Stimulated activated CD4-positive, alpha-beta T cell treated with anti-CD3 and anti-CD28 coated beads, Interleukin-12 subunit alpha, Interleukin-12 subunit beta, amount 100 ng/mL, for 4 hours (primary cell): ENCODE measurements at regions not wholly inside any gene's neighbourhood (a gene's known extent, or its start where the extent isn't known, plus 50 kb on each side); places are given as distances from the start of the nearest gene placed in this dataset.
"Not testable (repeated sequence)": the region's sequence is repeated elsewhere in the genome, so short reads cannot be mapped to it uniquely, and the experiment has no call there.

ENCODE experiments used
- DNase-seq: peaks from one replicate; pipeline ENCODE4 v3.0.0-alpha.2; 2020

GRCh38 chr2:113337809-113338208 lies 59.1 kb upstream of the PAX8 start:
- DNase-seq: no peak

- not testable (repeated sequence) for DNase-seq
Measured at GRCh38 chr2:113336040-113336439, 57.3 kb upstream of the PAX8 start.

GRCh38 chr2:113334147-113334546 lies 55.4 kb upstream of the PAX8 start:
- DNase-seq: no peak

- DNase-seq: not testable (repeated sequence)
Measured at GRCh38 chr2:113333735-113334134, 55.0 kb upstream of the PAX8 start.

GRCh38 chr2:113330060-113330767 lies 51.5 kb upstream of the PAX8 start:
- DNase-seq: not testable (repeated sequence)

- not testable (repeated sequence) for DNase-seq
Measured at GRCh38 chr2:113328973-113329372, 50.3 kb upstream of the PAX8 start.

GRCh38 chr2:113328572-113328971 lies 49.9 kb upstream of the PAX8 start:
- not testable (repeated sequence) for DNase-seq
